Fibroblast of the aortic adventitia (primary cell): ENCODE measurements at regions not wholly inside any gene's neighbourhood (a gene's known extent, or its start where the extent isn't known, plus 50 kb on each side); places are given as distances from the start of the nearest gene placed in this dataset.

ENCODE experiments used
- DNase-seq: peaks from one replicate; pipeline ENCODE4 v3.0.0-alpha.2; 2010; ENCODE audit warnings: low read depth
- H3K4me3 ChIP-seq: 2 replicates; pipeline ENCODE4 v1.5.1; 2011; ENCODE audit warnings: low read depth, mild to moderate bottlenecking, control low read depth, low read length, moderate library complexity
- TF ChIP-seq, protein P1 (sequence below): IDR thresholded peaks from 2 replicates; pipeline ENCODE4 v1.5.1; 2011; ENCODE audit warnings: mild to moderate bottlenecking, low read length, control low read depth, inconsistent platforms; ENCODE audit not compliant: insufficient read depth

- no peak for DNase-seq
- no peak overlapping the region for H3K4me3 ChIP-seq
- TF ChIP-seq, protein P1, sequence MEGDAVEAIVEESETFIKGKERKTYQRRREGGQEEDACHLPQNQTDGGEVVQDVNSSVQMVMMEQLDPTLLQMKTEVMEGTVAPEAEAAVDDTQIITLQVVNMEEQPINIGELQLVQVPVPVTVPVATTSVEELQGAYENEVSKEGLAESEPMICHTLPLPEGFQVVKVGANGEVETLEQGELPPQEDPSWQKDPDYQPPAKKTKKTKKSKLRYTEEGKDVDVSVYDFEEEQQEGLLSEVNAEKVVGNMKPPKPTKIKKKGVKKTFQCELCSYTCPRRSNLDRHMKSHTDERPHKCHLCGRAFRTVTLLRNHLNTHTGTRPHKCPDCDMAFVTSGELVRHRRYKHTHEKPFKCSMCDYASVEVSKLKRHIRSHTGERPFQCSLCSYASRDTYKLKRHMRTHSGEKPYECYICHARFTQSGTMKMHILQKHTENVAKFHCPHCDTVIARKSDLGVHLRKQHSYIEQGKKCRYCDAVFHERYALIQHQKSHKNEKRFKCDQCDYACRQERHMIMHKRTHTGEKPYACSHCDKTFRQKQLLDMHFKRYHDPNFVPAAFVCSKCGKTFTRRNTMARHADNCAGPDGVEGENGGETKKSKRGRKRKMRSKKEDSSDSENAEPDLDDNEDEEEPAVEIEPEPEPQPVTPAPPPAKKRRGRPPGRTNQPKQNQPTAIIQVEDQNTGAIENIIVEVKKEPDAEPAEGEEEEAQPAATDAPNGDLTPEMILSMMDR: no peak
These were observed 78.9 kb downstream of the FOXL3 start for GRCh38 chr7:368651-369475.

GRCh38 chr7:369476-370258 lies 79.7 kb downstream of the FOXL3 start:
- no peak overlapping the region for H3K4me3 ChIP-seq
- no peak for DNase-seq
- TF ChIP-seq, protein P1: no peak

- no peak for DNase-seq
- H3K4me3 ChIP-seq: no peak overlapping the region
These were observed 80.3 kb downstream of the FOXL3 start for GRCh38 chr7:370259-370625.

DNA sequence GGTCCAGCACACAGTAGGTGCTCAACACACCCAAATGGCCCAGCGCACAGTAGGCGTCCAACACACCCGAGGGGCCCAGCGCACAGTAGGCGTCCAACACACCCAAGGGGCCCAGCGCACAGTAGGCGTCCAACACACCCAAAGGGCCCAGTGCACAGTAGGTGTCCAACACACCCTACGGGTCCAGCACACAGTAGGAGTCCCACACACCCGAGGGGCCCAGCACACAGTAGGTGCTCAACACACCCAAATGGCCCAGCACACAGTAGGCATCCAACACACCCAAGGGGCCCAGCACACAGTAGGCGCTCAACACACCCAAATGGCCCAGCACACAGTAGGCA lies 80.8 kb downstream of the FOXL3 start:
- DNase-seq: no peak
- TF ChIP-seq, protein P1: no peak
- H3K4me3 ChIP-seq: no peak overlapping the region

More at GRCh38 chr7:370259-370625, 80.3 kb downstream of the FOXL3 start:
- TF ChIP-seq, protein P1: no peak

GRCh38 chr7:371119-371778 lies 81.3 kb downstream of the FOXL3 start:
- TF ChIP-seq, protein P1: no peak
- no peak for DNase-seq
- H3K4me3 ChIP-seq: no peak overlapping the region

GRCh38 chr7:371779-372545 lies 82.0 kb downstream of the FOXL3 start:
- TF ChIP-seq, protein P1: no peak
- no peak overlapping the region for H3K4me3 ChIP-seq
- no peak for DNase-seq
